ENCODE measurements at regions not wholly inside any gene's neighbourhood (a gene's known extent, or its start where the extent isn't known, plus 50 kb on each side); places are given as distances from the start of the nearest gene placed in this dataset.

DNA sequence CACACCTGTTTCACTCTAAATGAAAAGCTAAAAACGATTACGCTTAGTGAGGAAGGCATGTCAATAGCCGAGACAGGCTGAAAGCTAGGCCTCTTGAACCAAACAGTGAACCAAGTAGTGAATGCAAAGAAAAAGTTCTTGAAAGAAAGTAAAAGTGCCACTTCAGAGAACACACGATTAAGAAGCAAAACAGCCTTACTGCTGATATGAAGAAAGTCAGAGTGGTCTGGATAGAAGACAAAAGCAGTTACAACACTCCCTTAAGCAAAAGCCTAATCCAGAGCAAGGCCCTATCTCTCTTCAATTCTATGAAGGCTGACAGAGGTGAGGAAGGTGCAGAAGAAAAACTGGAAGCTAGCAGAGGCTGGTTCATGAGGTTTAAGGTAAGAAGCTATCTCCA lies 130.7 kb downstream of the SIPA1L2 start:
- TF ChIP-seq CTCF (IDR thresholded peaks at IDR 0.05) (no peak), POLR2A (IDR thresholded peaks at IDR 0.05) (no peak)

All from Peyer's patch (tissue), 4 donors.